ENCODE measurements at regions not wholly inside any gene's neighbourhood (a gene's known extent, or its start where the extent isn't known, plus 50 kb on each side); places are given as distances from the start of the nearest gene placed in this dataset.

DNA sequence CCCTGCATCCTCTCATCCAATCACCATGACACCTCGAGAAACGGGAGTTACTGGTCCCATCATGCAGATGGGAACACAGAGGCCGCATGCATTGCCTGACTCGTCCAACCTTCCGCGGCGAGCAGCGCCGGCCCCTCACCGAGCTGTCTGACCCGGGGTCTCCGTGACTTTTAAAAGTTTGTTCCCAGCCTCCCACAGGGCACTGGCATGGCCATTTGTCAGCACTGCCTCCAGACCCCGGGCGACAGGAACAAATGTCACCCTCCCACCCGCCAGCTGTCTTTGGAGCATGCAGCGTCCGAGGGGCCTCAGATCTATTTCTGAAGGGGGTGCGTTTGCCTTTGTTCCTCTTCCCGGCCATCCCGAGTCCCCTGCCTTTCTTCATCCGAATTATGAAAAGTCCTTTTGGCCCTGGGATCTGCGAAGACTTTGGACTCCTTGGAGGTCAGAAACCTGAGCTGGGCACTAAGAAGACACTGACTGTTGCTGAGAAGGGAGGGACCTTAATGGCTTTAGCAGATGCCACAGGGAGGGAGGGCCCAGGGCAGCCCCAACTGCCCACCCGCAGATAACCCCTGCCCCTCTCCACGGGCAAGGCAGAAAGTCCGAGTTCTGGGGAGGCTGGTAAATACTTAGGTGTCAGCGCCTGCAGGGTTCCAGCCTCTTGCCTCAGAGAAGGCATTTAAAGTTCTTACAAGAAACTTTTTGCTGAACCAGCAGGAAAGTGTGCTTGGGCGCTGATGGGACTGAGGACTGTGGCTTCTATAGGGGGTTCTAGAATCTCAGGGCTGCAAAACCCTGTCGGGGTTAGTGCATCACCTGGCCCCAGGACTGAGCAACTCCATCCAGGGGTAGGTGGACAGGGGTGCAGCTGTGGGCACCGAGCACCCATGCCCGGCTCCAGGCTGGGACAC is 348.1 kb downstream of the FOXL1 start:
- FAIRE-seq (no peak), DNase-seq (ENCODE audit: low spot score) (no peak)

DNA sequence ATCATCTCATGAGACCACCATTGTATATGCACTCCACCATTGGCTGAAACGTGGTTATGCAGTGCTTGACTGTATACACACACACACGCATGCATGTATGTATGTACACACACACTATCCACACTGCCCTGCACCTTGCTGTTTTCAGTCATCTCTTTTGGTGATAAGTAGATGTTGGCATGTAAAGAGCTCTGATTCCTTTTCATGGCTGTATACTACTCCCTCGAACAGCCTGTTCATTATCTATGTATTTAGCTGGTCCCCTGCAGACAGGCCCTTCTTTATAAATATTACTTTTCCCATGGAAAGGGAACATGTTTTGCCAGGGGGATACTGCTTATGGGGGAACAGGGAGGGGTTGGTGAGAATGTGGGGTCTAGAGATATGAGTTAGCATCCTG is 349.4 kb downstream of the FOXL1 start:
- no peak for FAIRE-seq
- DNase-seq (ENCODE audit: low spot score): no peak

DNA sequence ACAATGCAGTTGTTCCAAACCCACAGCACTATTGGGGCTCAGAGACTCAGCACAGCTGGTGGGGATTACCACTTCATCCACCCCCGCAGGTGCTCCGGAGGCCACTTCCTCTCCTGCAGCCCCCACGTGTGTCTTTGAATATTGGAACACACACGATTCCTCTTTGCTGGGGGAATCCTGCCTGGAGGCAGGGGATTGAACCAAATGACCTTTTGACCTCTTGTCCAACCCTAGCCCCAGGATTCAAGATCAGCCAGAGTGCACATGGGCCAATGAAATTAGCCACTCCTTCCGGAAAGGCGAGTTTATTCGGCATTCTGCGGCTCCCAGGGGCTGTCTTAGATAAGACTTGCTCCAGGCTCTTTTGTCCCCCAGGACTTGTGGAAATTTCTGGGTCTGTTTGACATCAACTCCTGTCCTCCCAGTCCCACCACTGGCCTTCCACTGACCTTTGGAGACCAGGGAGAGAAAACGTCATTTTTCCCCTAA is 350.2 kb downstream of the FOXL1 start:
- no peak for DNase-seq (ENCODE audit: low spot score)
- FAIRE-seq: no peak

DNA sequence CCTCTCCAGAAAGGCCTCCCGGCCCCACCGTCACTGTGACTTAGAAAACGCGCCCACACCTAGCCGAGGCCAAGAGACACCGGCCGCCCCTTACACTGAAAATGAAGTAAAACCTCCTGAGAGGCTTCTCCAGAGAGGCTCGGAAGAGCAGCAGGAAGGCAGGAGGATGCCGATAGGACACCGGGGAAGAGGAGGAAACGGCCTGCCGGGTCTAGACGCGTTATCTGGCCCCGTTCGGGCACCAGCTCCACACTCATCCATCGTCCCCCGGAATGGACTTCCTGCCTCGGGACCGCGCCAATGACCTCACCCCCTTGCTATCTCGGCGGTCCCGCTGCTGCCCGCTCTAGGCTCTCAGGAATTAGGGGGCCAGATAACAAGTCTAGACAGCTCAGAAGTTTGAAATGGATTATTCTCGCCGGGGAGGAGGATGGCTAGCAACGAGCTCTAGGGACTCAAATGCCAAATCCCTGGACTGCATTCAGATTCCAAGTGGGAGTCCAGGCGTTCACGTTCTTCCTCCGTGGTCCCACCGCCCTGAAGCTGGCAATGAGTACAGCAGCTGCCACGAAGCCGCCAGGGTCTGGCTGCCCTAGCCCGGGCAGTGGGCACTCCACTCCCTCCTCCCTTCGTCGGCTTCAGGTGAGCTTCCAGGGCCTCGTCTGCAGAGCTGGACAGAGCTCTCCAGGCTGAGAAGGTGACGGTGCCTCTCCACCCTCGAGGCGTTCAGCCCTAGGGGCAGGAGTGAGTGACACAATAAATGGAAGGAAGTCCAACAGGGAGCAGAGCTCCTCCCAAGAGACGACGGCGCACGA is 350.9 kb downstream of the FOXL1 start:
- DNase-seq (ENCODE audit: low spot score) (no peak), FAIRE-seq (no peak)

DNA sequence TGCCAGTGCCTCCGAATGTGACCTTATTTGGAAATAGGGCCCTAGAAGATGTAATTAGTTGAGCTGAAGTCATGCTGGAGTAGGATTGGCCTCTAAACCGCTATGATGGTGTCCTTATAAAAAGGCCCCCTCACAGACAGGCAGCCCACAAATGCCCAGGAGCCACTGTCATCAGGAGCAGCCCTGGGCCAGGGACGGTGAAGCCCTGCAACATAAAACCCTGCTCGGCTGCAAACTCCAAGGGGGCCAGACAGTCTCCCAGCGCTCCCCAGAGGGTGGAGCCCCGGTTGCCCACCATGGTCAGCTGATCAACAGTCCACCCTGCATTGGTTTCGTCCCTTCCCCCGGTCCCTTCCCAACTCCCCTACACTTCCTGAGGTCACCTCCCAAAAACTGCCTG is 351.7 kb downstream of the FOXL1 start:
- FAIRE-seq (no peak), DNase-seq (ENCODE audit: low spot score) (no peak)

DNA sequence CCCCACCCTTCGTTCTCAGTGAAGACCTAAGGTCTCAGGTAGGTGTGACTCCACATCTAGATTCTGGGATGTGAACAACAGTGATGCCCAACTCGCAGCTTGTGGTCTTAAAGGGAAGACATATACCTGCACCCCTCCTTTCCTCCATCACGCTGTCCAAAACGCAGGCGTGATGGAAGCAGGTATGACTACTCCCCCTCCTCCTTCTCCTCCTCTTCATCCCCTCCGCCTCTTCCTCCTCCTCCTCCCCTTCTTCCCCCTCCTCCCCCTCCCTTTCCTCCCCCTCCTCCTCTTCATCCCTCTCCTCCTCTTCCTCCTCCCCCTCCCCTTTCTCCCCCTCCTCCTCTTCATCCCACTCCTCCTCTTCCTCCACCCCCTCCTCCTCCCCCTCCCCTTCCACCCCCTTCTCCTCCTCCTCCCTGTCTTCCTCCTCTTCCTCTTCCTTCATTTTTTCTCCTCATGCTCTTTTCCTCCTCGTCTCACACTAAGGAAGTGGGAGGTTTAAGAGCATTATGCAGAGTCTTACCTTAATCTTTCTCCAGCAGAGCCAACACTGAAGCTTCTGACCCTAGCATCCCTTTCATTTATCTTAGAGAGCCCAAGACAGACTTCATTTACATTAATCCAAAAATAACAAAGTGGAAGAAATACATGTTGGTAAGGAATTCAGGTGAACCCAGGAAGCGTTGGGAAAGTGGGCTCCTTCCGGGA is 352.5 kb downstream of the FOXL1 start:
- no peak for FAIRE-seq
- no peak for DNase-seq (ENCODE audit: low spot score)

DNA sequence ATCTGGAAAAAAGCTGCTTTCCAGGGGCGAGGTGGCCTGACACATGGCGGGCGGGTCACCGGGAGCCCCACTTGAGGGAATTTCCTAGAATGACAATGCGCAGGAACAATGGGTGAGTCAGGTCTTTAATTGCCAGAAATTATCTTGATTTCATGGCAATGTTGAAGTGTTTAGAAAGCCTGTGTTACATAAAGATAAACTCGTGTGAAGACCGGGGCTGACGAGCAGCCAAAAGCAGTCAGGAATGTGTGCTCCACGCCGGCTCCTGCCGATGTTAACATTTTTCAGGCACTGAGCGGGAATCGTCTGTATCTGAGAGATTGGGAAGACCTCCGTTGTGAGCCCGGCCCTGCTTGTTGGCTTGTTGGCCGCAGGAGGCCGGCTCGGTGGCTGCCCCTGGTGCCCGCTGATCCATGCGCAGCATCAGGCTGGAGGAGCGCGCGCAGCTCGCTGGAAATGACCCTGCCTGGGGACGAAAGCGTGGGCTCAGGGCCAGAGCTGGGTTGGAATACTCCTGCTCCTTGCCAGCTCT is 353.1 kb downstream of the FOXL1 start:
- peak; percentile 37 for DNase-seq (ENCODE audit: low spot score)
- FAIRE-seq: no peak

DNA sequence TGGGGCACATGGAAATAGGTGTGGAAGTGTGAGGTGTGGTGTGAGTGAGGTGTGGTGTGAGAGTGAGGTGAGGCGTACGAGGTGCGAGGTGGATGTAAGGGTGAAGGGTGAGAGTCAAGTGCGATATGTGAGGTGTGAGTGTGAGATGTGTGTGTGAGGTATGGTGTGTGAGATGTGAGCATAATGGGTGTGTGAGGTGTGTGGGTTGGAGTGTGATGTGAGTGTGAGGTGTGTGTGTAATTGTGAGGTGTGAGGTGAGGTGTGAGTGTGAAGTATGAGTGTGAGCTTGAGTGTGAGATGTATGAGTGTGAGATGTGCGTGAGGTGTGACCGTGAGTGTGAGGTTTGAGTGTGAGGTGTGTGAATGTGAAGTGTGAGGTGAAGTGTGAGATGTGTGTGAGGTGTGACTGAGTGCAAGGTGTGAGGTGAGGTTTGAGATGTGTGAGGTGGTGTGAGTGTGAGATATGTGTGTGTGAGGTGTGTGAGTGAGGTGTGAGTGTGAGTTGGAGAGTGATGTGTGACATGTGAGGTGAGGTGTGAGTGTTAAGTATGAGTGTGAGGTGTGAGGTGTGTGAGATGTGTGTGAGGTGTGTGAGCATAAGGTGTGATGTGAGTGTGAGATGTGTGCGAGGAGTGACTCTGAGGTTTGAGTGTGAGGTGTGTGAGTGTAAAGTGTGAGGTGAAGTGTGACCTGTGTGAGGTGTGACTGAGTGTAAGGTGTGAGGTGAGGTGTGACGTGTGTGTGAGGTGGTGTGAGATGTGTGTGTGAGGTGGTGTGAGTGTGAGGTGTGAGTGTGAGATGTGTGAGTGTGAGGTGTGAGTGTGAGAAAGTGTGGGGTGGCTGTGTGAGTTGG is 354.0 kb downstream of the FOXL1 start:
- DNase-seq (ENCODE audit: low spot score): no peak
- no peak for FAIRE-seq

DNA sequence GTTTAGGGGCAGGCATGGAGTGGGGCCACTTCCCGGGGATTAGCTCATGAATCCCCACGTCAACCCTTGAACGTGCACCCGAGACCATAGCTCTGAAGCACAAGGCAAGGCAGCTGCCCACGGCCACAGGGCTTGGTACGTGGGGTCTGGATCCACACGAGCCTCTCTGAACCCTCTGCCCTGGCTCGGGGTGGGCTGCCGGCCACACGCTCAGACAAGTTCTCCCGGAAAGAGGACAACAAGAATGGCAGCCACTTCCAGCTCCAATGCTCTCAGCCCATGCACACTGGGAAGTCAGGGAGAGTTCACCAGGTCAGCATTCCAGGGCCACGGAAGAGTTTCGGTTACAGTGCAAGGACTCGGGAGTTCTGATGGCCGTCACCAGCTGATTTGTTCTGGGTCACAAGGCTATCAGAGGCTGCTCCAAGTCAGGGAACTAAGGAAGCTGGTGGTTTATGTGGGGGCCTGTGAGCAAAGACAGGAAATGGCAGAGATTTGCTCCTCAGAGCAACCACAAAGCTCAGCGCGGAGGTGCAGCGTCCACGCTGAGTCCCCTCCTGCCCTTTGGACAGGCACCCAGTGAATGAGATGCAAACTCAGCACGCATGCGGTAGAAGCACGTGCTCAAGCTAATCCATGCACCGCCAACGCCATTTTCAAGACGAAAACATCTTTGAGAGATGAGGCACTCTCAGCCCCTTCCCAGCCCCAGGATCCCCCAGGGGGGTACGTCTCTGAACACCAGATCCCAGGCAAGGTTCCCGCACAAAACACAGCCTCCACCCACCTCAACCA is 356.4 kb downstream of the FOXL1 start:
- FAIRE-seq: no peak
- DNase-seq (ENCODE audit: low spot score): no peak

DNA sequence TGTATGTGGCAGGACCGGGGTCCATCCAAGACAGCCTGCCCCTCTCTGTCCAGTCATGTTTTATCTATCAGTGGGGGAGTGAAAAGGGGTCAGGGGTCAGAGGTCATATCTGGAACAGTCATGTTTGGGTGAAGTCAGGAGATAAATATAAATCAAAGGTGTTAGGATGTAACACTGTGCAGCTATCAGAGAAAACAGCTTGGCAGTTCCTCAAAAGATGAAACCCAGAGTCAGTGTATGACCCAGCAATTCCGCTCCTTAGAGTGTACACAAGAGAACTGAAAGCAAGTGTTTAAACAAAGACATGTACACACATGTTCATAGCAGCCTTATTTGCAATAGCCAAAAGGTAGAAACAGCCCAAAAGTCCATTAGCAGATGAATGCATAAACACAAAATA is 361.3 kb downstream of the FOXL1 start:
- FAIRE-seq (no peak), DNase-seq (ENCODE audit: low spot score) (no peak)

DNA sequence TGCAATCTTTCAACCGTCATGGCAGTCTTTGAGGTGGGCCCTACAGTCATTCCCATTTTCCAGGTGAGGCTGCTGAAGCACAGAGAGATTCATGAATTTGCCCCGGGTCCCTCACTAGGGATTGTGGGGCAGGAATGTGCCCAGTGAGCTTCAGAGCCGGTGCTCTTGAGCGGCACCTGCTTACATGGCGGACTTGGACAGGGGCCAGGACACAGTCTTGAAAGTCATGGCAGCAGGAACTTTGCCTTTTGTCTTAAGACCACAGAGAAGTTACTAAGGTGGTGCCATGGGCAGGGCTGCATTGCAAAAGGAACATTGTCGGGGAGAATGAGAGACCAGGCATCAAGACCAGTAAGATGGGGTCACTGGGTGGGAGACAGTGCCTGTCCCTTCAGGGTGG is 363.4 kb downstream of the FOXL1 start:
- no peak for FAIRE-seq
- DNase-seq (ENCODE audit: low spot score): no peak

DNA sequence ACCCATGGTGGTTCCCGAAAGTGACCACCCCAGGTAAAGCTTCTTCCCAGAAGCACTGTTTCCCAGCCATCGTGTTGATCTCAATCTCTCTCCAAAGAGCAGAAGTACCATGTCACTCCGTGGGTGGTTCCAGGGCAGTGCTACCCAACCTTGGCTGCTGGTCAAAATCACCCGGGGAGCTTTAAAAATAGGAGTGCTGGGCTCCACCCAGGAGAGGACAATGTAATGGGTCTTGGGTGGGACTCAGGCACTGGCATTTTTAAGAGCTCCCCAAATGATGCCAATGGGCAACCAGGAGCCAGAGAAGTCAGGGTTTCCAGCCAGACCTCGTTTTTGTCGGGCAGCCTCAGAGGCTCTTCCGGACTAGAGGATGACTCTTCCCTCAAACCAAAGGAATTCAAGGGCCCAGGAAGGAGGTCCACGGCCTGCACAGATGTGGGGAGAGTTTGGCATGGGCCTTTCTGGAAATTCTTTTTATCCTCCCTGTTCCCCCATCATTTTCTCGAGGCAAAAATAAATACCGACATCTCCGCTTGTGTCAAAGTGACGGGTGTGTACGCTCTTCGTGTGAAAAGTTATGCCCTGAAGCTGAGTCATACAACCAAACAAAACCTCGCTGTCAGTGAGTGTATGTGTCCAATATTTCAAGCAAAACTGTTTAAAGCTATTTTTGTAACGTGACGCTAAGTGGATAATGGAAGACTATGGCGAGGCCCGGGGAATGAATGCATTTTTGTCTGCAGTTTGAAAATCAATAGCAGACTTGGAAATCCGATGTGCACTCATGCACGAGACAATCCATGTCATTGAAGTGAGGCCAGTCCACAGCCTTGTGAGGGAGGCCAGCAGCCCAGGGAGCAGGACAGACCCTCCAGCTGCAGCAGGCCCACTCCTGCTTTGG is 364.1 kb downstream of the FOXL1 start:
- DNase-seq (ENCODE audit: low spot score): no peak
- FAIRE-seq: no peak

DNA sequence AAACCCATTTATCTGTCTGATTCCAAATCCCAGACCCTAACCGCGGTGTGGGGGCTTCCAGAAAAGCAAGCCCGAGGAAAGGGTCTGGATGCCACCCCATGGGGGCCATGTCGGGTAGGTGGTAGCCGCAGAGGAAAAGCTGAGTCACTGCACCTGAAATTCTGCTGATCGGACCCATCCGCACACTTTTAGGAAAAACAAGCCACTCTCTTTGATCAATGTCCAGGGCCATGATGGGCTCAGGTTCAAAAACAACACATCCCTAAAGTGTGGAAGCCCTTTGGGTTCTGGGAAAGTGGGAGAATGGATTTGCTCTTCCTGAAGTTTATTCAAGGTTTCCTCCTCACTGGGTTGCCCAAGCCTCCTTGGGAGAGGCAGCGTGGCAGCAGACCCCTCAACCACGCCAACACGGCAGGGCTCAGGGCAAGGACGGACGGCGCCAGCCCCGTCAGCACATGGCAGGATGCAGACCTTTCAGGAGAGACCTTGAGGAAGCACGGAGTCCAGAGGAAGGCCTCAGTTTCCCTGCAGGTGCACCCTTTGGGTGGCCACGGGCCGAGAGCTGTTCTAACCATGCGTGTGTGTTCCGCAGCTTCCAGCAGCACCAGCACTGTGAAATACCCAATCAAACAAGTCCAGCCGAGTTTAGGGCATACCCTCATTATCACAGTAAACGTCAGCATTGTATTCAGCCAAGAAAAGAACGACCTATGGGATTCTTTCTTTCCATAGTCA is 367.0 kb downstream of the FOXL1 start:
- DNase-seq (ENCODE audit: low spot score) (no peak), FAIRE-seq (no peak)

DNA sequence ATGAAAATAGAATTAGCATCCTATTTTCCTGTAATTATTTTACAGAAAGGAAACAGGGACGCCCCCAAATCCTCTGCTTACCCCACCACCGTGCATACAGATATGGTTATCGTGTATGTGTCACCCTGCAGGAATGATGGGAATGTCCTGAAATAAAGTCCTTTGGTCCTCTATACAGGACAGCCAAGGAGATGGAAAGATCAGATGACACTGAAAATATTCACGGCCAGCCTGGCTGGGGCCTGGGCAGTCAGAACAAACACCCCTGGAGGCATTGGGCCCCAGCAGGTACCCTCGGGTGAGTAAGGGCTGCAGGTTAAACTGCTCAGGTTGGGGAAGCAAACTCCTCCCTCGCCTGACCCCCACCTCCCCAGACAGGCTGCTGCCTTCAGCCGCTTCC is 368.0 kb downstream of the FOXL1 start:
- peak; percentile 72 for FAIRE-seq
- DNase-seq (ENCODE audit: low spot score): peak; percentile 76

DNA sequence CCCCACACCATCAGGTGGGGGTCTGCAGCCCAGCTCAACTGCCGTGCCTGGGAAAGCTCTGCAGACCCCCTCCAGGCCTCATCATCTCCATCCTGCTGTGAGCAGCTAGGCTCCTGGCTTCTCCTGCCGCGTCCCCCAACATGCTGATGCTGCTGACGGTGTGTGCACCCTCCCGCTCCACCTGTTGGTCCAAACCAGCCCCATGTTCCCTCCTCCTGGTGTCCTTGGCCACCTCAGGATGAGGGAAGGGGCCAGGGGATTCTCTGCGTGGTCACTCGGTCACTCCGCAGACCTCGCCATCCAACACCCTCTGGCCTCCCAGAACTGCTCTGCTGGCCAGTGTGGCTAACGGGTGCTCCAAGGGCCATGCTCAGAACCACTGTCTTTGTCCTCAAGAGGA is 368.6 kb downstream of the FOXL1 start:
- DNase-seq (ENCODE audit: low spot score): no peak
- no peak for FAIRE-seq

DNA sequence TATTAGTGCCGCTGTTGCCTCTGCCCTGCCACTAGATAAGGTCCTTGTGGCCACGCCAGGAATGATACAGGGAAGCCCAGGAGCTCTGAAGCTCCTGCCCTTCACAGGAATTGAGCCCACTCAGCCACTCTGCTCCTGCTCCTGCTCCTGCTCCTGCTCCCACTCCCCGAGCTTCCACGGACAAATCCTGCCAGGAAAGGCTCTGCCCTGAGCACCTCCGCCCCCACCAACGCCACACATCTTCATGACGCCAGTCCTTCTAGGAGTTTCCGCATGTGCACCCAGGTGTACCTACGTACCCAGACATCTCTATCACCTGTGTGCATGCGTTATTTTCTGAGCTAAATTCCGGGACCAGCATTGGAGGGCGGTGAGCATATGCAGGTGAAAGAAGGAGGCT is 369.1 kb downstream of the C16orf95 start:
- FAIRE-seq (no peak), DNase-seq (ENCODE audit: low spot score) (no peak)

DNA sequence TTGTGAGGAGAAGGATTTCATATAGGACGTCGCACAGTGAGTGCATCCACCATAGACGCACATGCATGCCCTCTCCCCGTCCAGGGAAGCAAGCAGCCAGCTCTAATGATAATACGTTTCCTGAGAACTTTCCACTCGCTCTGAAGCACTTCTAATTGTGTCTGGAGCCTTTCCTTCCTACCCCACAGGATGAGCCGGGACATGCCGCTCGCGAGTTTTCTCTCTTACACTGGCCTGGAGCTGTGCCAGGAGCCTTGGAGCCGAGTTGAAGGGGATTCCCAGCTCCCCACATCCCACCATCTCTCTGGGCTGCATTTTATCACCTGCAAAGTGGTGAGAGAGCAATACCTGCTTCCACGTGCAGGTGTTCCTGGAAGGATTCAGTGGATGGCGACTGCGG is 368.1 kb downstream of the C16orf95 start:
- DNase-seq (ENCODE audit: low spot score) (no peak), FAIRE-seq (no peak)

DNA sequence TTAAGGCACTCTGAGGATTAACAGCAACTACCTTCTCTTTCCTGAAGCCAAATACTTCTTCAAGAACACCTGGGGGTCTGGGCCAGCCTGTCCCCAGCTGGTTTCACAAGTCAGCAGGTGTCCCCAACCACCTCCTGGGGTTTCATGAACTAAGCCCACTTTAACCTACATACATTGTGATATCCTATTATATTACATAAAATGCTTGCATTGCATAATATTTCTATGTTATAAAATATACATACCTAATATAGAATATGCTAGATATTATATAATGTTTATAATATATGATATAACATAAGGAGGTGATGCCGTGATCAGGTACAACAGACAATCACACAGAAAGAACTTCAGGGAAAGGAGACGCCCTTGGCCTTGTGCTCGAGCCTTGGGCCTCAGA is 367.6 kb downstream of the C16orf95 start:
- no peak for FAIRE-seq
- no peak for DNase-seq (ENCODE audit: low spot score)
